CD4-positive, CD25-positive, alpha-beta regulatory T cell (primary cell): ENCODE measurements at regions not wholly inside any gene's neighbourhood (a gene's known extent, or its start where the extent isn't known, plus 50 kb on each side); places are given as distances from the start of the nearest gene placed in this dataset.

Experiments
- ATAC-seq, 2 donors: fragments of 150-1000 bp; cut with Tn5 transposase; one replicate each; pipeline ENCODE4 v1.10.0; 2021; ENCODE audit warnings: low read depth in 2 of 2, moderate number of reproducible peaks in 2 of 2, moderate library complexity in 1 of 2
- DNase-seq, 3 donors: peaks; one replicate each; pipeline versions ENCODE4 v3.0.0 to v3.0.0-alpha.2; 2012 to 2022; ENCODE audit warnings: mixed read lengths in 1 of 3
- H3K27ac ChIP-seq: one replicate; pipeline ENCODE4 v1.7.0; 2013; ENCODE audit warnings: mild to moderate bottlenecking, low read length; ENCODE audit not compliant: insufficient read depth, poor library complexity, severe bottlenecking
- H3K27me3 ChIP-seq: one replicate; pipeline ENCODE4 v1.7.0; 2013; ENCODE audit warnings: low read length; ENCODE audit not compliant: control insufficient read depth, insufficient read depth
- H3K36me3 ChIP-seq: one replicate; pipeline ENCODE4 v1.7.0; 2013; ENCODE audit warnings: mild to moderate bottlenecking, low read length, moderate library complexity; ENCODE audit not compliant: control insufficient read depth, insufficient read depth
- H3K4me1 ChIP-seq: 2 replicates; pipeline ENCODE4 v1.7.0; 2013; ENCODE audit warnings: mild to moderate bottlenecking, low read length; ENCODE audit not compliant: insufficient read depth, control insufficient read depth, poor library complexity, severe bottlenecking
- H3K4me3 ChIP-seq: one replicate; pipeline ENCODE4 v1.7.0; 2013; ENCODE audit warnings: low read depth, mild to moderate bottlenecking, low read length, moderate library complexity
- H3K9me3 ChIP-seq, 2 experiments: 1 replicate in 1 of 2; 2 replicates in 1 of 2; pipeline ENCODE4 v1.7.0; 2013; ENCODE audit warnings: low read length in 2 of 2, mild to moderate bottlenecking in 1 of 2, moderate library complexity in 1 of 2; ENCODE audit not compliant: control insufficient read depth in 2 of 2
- H3K27ac Mint-ChIP-seq, 3 donors: one replicate each; pipeline ENCODE4 v1.8.0; 2020 to 2022; ENCODE audit warnings: mild to moderate bottlenecking in 3 of 3, mixed read lengths in 3 of 3, moderate library complexity in 2 of 3
- H3K27me3 Mint-ChIP-seq: one replicate; pipeline ENCODE4 v1.8.0; 2022; ENCODE audit warnings: mild to moderate bottlenecking, mixed read lengths
- H3K36me3 Mint-ChIP-seq: one replicate; pipeline ENCODE4 v1.8.0; 2020; ENCODE audit warnings: mixed read lengths
- H3K4me1 Mint-ChIP-seq, 4 donors: one replicate each; pipeline ENCODE4 v1.8.0; 2020 to 2022; ENCODE audit warnings: mixed read lengths in 4 of 4, mild to moderate bottlenecking in 1 of 4
- H3K4me3 Mint-ChIP-seq, 4 donors: one replicate each; pipeline ENCODE4 v1.8.0; 2020 to 2022; ENCODE audit warnings: mild to moderate bottlenecking in 4 of 4, mixed read lengths in 4 of 4, moderate library complexity in 3 of 4
- H3K9me3 Mint-ChIP-seq, 7 donors: one replicate each; pipeline ENCODE4 v1.8.0; 2020 to 2022; ENCODE audit warnings: mixed read lengths in 7 of 7, mild to moderate bottlenecking in 3 of 7, moderate library complexity in 2 of 7

DNA sequence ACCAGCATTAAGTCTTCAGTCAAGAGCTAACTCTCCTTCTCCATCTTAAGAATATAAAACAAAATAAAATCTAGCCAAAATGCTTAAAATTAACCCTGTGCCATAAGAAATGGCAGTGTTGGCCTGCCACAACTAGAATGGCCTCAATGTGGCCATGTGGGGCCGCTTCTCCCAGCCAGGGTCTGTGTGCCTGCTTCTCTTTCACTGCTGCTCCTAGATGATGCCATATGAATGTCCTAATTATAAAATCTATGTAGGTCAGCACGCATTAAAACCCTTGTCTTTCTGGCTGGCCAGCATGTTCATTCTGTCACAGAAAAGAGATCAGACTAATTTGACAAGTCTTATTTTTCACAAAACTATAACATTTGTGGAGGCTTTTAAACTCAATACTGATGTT, 102.6 kb downstream of the C6orf118 start:
- no peak overlapping the region for H3K27ac Mint-ChIP-seq
- no peak for DNase-seq
- no peaks in the 10 kb centered on the region for H3K4me1 Mint-ChIP-seq

DNA sequence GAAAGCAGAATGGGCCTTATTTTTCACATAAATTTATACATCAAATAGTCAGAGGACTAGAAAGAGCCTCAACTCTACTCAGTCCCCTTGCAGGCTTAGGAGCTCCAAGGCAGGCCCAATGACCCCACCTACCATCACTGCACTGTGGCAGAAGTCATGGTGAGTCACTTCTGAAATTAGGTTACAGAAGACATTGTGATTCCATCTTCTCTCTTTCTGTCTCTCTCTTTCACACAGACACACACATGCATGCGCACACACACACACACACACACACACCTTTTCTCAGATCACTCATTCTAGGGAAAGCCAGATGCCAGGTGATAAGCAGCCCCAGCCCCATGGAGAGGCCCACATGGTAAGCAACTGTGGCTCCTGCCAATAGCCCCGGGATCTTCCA, 103.8 kb downstream of the C6orf118 start:
- H3K4me3 Mint-ChIP-seq: no peak overlapping the region
- H3K4me1 ChIP-seq: no peaks in the 10 kb centered on the region
- ATAC-seq: no peak

More for the DNA sequence above, 102.6 kb downstream of the C6orf118 start:
- Mint-ChIP-seq H3K4me3 (no peak overlapping the region), H3K27me3 (no peaks in the 10 kb centered on the region), H3K36me3 (no peaks in the 10 kb centered on the region), H3K9me3 (peaks cover 0 to 12% (median 3%) of the 10 kb centered on the region in 7 donors)
- no peaks in the 10 kb centered on the region for H3K4me1 ChIP-seq
- ATAC-seq: no peak
- H3K27ac ChIP-seq: no peak overlapping the region
- no peaks in the 10 kb centered on the region for H3K27me3 ChIP-seq
- no peaks in the 10 kb centered on the region for H3K36me3 ChIP-seq
- H3K4me3 ChIP-seq: no peak overlapping the region
- H3K9me3 ChIP-seq: peaks cover 0 to 6% of the 10 kb centered on the region in 2 experiments

DNA sequence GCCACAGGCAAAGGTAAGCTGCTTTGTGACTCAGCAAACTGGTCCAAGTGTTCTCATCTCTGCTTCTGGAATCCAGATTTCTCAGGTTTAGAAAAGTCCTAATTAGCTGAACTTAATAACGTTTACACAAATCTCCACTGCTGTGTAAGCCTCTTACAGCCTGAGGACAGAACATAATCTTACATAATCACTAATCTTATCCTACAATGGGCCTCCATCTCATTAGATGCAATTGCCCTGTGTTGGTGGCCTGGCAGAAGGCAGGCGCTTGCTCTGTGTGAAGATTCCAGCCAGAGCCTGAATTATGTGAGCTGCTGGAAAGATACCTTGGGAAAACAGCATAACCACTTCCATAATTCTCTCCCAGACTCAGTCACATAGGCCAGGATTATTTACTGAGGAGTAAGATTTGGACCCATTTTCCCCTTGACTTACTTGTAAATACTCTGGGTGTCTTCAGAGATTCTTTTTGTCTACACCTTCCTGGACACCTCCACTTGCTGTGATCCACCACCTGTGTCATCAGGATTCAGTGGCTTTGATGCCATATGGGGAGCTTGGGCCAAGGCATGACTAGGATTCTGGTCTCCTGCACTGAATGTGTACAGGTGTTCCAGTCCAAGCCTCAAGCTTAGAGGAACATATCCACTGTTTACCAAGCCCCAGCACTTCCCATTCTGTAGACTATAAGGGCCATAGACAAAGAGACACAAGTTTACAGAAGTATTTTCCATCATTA, 104.4 kb downstream of the C6orf118 start:
- H3K9me3 ChIP-seq: peaks cover 3 to 6% of the 10 kb centered on the region in 2 experiments
- no peaks in the 10 kb centered on the region for H3K27me3 ChIP-seq
- no peaks in the 10 kb centered on the region for H3K36me3 ChIP-seq
- no peaks in the 10 kb centered on the region for H3K4me1 ChIP-seq
- Mint-ChIP-seq H3K4me3 (no peak overlapping the region), H3K27me3 (no peaks in the 10 kb centered on the region), H3K4me1 (no peaks in the 10 kb centered on the region), H3K9me3 (peaks cover 1 to 13% (median 4%) of the 10 kb centered on the region in 7 donors), H3K36me3 (no peaks in the 10 kb centered on the region), H3K27ac (no peak overlapping the region)
- no peak for DNase-seq
- H3K27ac ChIP-seq: no peak overlapping the region
- no peak for ATAC-seq
- H3K4me3 ChIP-seq: no peak overlapping the region

More for the DNA sequence above, 103.8 kb downstream of the C6orf118 start:
- Mint-ChIP-seq H3K9me3 (peaks cover 1 to 12% (median 5%) of the 10 kb centered on the region in 7 donors), H3K4me1 (no peaks in the 10 kb centered on the region), H3K27ac (no peak overlapping the region), H3K27me3 (no peaks in the 10 kb centered on the region), H3K36me3 (no peaks in the 10 kb centered on the region)
- H3K27me3 ChIP-seq: no peaks in the 10 kb centered on the region
- no peak for DNase-seq
- peaks cover 3 to 6% of the 10 kb centered on the region in 2 experiments for H3K9me3 ChIP-seq
- H3K27ac ChIP-seq: no peak overlapping the region
- no peak overlapping the region for H3K4me3 ChIP-seq
- H3K36me3 ChIP-seq: no peaks in the 10 kb centered on the region

DNA sequence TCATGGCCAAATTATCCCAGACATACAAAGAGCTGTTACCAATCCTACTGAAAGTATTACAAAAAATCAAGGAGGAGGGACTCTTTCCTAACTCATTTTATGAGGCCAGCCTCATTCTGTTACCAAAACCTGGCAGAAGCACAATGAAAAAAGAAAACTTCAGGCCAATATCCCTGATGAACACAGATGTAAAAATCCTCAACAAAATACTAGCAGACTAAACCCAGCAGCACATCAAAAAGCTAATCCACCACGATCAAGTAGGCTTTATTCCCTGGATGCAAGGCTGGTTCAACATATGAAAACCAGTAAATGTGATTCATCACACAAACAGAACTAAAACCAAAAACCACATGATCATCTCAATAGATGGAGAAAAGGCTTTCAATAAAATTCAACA, 109.2 kb downstream of the C6orf118 start:
- DNase-seq: no peak
- no peak overlapping the region for H3K27ac ChIP-seq
- peaks cover 2 to 11% (median 4%) of the 10 kb centered on the region in 7 donors for H3K9me3 Mint-ChIP-seq
- H3K4me1 ChIP-seq: no peaks in the 10 kb centered on the region
- H3K4me3 Mint-ChIP-seq: no peak overlapping the region
- no peaks in the 10 kb centered on the region for H3K36me3 ChIP-seq
- H3K27ac Mint-ChIP-seq: no peak overlapping the region
- no peaks in the 10 kb centered on the region for H3K27me3 ChIP-seq
- H3K9me3 ChIP-seq: peaks cover 3 to 4% of the 10 kb centered on the region in 2 experiments
- H3K4me1 Mint-ChIP-seq: no peaks in the 10 kb centered on the region
- no peak for ATAC-seq
- H3K27me3 Mint-ChIP-seq: no peaks in the 10 kb centered on the region
- H3K36me3 Mint-ChIP-seq: no peaks in the 10 kb centered on the region
- H3K4me3 ChIP-seq: no peak overlapping the region

DNA sequence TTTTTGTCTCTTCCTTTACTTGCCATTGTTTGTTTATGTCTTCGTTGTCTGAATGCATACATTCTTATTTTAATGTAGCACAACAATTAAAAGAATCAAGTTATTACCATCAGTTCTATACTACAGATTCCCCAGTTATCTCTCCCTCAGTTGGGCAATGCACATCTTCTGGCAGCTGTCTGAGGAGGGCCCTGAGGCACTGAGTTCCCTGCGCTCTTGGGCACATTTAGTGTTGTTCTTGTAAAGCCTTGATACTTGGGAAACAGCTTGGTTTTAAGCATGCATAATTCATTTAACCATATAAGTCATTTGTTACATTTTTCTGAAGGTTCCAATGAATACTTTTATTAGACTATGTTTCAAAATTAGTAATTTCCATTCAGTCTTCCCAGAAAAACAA, 117.9 kb downstream of the C6orf118 start:
- H3K36me3 ChIP-seq: no peaks in the 10 kb centered on the region
- Mint-ChIP-seq H3K4me3 (no peak overlapping the region), H3K27ac (no peak overlapping the region), H3K27me3 (no peaks in the 10 kb centered on the region), H3K36me3 (no peaks in the 10 kb centered on the region), H3K9me3 (peaks cover 0 to 26% (median 6%) of the 10 kb centered on the region in 7 donors), H3K4me1 (no peaks in the 10 kb centered on the region)
- H3K4me3 ChIP-seq: no peak overlapping the region
- H3K4me1 ChIP-seq: no peaks in the 10 kb centered on the region
- peaks cover 0 to 4% of the 10 kb centered on the region in 2 experiments for H3K9me3 ChIP-seq
- DNase-seq (no peak), ATAC-seq (no peak)
- no peaks in the 10 kb centered on the region for H3K27me3 ChIP-seq
- H3K27ac ChIP-seq: no peak overlapping the region

DNA sequence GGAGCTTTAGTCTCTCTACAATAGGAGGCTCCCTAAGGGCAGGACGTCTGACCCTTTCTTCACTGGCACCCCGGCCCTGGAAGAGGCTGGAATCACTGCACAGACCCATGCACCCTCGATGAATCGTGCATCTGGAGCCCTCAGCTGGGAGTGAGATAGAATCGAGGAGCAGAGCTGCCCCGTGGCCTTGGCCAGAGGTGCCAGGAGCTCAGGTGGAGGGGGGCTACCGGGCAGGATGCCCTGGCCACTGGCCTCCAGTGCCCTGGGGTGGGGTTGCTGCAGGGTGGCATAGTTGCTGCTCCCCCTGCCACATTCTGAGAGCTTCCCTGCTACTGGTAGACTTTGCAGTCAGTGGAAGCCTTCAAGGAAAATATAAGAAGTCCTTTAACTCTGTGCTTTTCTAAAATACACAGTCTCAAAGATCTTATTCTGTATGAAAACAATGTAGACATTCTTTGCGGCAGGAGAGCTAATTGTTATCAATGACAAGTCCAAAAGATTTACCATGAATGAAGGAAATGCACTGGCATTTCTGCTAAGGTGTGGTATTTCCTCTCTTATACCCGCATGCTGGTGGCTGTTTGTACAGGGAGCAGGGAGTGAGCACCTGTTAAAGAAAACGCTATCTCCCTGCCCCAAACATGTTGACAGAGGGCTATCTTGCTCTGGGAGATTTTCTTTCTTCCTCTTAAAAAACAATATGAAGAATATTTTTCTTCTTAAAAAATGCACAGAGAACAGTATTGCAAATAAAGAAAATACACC, 122.8 kb downstream of the C6orf118 start:
- no peak overlapping the region for H3K27ac Mint-ChIP-seq
- Histone ChIP-seq H3K4me3 (no peak overlapping the region), H3K27me3 (no peaks in the 10 kb centered on the region), H3K9me3 (no peaks in the 10 kb centered on the region), H3K4me1 (no peaks in the 10 kb centered on the region), H3K36me3 (no peaks in the 10 kb centered on the region), H3K27ac (no peak overlapping the region)
- ATAC-seq: no peak
- peaks cover 0 to 20% (median 6%) of the 10 kb centered on the region in 7 donors for H3K9me3 Mint-ChIP-seq
- no peaks in the 10 kb centered on the region for H3K36me3 Mint-ChIP-seq
- DNase-seq: no peak
- no peaks in the 10 kb centered on the region for H3K4me1 Mint-ChIP-seq
- H3K4me3 Mint-ChIP-seq: no peak overlapping the region
- no peaks in the 10 kb centered on the region for H3K27me3 Mint-ChIP-seq

DNA sequence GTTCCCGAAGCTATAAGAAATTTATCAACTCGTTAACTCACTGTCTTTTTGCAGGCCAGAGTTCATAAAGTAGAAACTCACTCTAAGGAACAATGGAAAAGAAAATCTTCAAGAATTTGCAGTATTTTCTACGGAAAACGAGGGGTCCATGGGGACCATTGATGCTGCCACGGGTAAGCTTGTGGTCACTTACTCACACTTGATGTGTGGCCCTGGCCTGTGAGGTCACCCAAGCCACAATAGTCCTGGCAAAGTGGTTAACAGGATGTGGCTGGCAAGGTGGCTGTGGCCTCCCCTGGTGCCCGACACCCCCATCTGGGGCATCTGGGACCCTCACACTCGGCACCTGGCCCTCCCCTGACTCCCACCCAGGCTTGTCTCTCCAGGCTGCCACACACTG, 123.4 kb downstream of the C6orf118 start:
- Histone ChIP-seq H3K9me3 (no peaks in the 10 kb centered on the region), H3K4me3 (no peak overlapping the region), H3K27ac (no peak overlapping the region), H3K27me3 (no peaks in the 10 kb centered on the region), H3K36me3 (no peaks in the 10 kb centered on the region), H3K4me1 (no peaks in the 10 kb centered on the region)
- Mint-ChIP-seq H3K4me3 (no peak overlapping the region), H3K27me3 (no peaks in the 10 kb centered on the region), H3K4me1 (no peaks in the 10 kb centered on the region), H3K36me3 (no peaks in the 10 kb centered on the region), H3K9me3 (peaks cover 0 to 17% (median 7%) of the 10 kb centered on the region in 7 donors), H3K27ac (no peak overlapping the region)
- no peak for DNase-seq
- no peak for ATAC-seq
